ENCODE measurements at regions not wholly inside any gene's neighbourhood (a gene's known extent, or its start where the extent isn't known, plus 50 kb on each side); places are given as distances from the start of the nearest gene placed in this dataset.
A peak's percentile ranks its signal among the peaks of the same experiment; 100 is the strongest.

GRCh38 chr7:22571766-22572165, 71.8 kb upstream of the STEAP1B start:
- H4K20me1 ChIP-seq: no peaks in the 10 kb centered on the region
- no peaks in the 10 kb centered on the region for H3K36me3 ChIP-seq
- H3K9me3 ChIP-seq: no peaks in the 10 kb centered on the region
- H3K27me3 ChIP-seq: no peaks in the 10 kb centered on the region
- no peak overlapping the region for H3K4me2 ChIP-seq
- no peak overlapping the region for H3K9ac ChIP-seq
- no peak for TF ChIP-seq Cebpa-rat (IDR thresholded peaks at IDR 0.05)
- no peak overlapping the region for H3K4me3 ChIP-seq
- peaks cover 22% of the 10 kb centered on the region for H3K4me1 ChIP-seq
- H3K27ac ChIP-seq: no peak overlapping the region

GRCh38 chr7:22569586-22570321, 69.8 kb upstream of the STEAP1B start:
- Histone ChIP-seq H3K4me3 (no peak overlapping the region), H3K9ac (no peak overlapping the region), H3K27me3 (no peaks in the 10 kb centered on the region), H3K36me3 (no peaks in the 10 kb centered on the region), H3K4me1 (peaks cover 30% of the 10 kb centered on the region), H3K9me3 (no peaks in the 10 kb centered on the region), H3K4me2 (peak overlapping the region; percentile 52), H4K20me1 (no peaks in the 10 kb centered on the region), H3K27ac (no peak overlapping the region)
- TF ChIP-seq Cebpa-rat (IDR thresholded peaks at IDR 0.05): no peak

- Histone ChIP-seq H3K27me3 (no peaks in the 10 kb centered on the region), H3K27ac (no peak overlapping the region), H3K4me3 (no peak overlapping the region), H3K4me1 (peaks cover 60% of the 10 kb centered on the region), H3K9me3 (no peaks in the 10 kb centered on the region), H4K20me1 (no peaks in the 10 kb centered on the region), H3K36me3 (no peaks in the 10 kb centered on the region), H3K9ac (no peak overlapping the region), H3K4me2 (no peak overlapping the region)
- no peak for TF ChIP-seq Cebpa-rat (IDR thresholded peaks at IDR 0.05)
Observed at GRCh38 chr7:22566592-22566991, 66.6 kb upstream of the STEAP1B start.

- Histone ChIP-seq H3K9ac (no peak overlapping the region), H3K9me3 (no peaks in the 10 kb centered on the region), H4K20me1 (no peaks in the 10 kb centered on the region), H3K27me3 (no peaks in the 10 kb centered on the region), H3K4me1 (peaks cover 64% of the 10 kb centered on the region), H3K4me2 (peak overlapping the region; percentile 88; the same call in 1 of the 2 replicates), H3K4me3 (no peak overlapping the region), H3K36me3 (no peaks in the 10 kb centered on the region), H3K27ac (no peak overlapping the region)
- no peak for TF ChIP-seq Cebpa-rat (IDR thresholded peaks at IDR 0.05)
Observed at GRCh38 chr7:22566176-22566575, 66.2 kb upstream of the STEAP1B start.

GRCh38 chr7:22565315-22565811, 65.4 kb upstream of the STEAP1B start:
- Histone ChIP-seq H3K9me3 (no peaks in the 10 kb centered on the region), H3K27ac (no peak overlapping the region), H3K4me2 (peak overlapping the region; percentile 88), H3K27me3 (no peaks in the 10 kb centered on the region), H4K20me1 (no peaks in the 10 kb centered on the region), H3K36me3 (no peaks in the 10 kb centered on the region), H3K4me1 (peaks cover 63% of the 10 kb centered on the region), H3K4me3 (no peak overlapping the region), H3K9ac (no peak overlapping the region)
- no peak for TF ChIP-seq Cebpa-rat (IDR thresholded peaks at IDR 0.05)

GRCh38 chr7:22564511-22565045, 64.6 kb upstream of the STEAP1B start:
- Histone ChIP-seq H3K27me3 (no peaks in the 10 kb centered on the region), H4K20me1 (no peaks in the 10 kb centered on the region), H3K4me1 (peaks cover 62% of the 10 kb centered on the region), H3K9me3 (no peaks in the 10 kb centered on the region), H3K27ac (no peak overlapping the region), H3K4me2 (peak overlapping the region; percentile 88), H3K4me3 (no peak overlapping the region), H3K9ac (no peak overlapping the region), H3K36me3 (no peaks in the 10 kb centered on the region)
- no peak for TF ChIP-seq Cebpa-rat (IDR thresholded peaks at IDR 0.05)

- Histone ChIP-seq H3K27ac (no peak overlapping the region), H3K36me3 (no peaks in the 10 kb centered on the region), H3K4me3 (0 out of 2 replicates have a peak overlapping the region, but pooled peaks have one; percentile 25), H3K9me3 (no peaks in the 10 kb centered on the region), H3K4me2 (peak overlapping the region; percentile 88), H3K9ac (peak overlapping the region; percentile 40; the same call in 1 of the 2 replicates), H3K4me1 (peaks cover 64% of the 10 kb centered on the region), H3K27me3 (no peaks in the 10 kb centered on the region), H4K20me1 (no peaks in the 10 kb centered on the region)
- TF ChIP-seq Cebpa-rat (IDR thresholded peaks at IDR 0.05): no peak
Observed at GRCh38 chr7:22563621-22564241, 63.7 kb upstream of the STEAP1B start.

- no peaks in the 10 kb centered on the region for H3K36me3 ChIP-seq
- TF ChIP-seq Cebpa-rat (IDR thresholded peaks at IDR 0.05): no peak
- H3K4me2 ChIP-seq: peak overlapping the region; percentile 88
- no peaks in the 10 kb centered on the region for H3K27me3 ChIP-seq
- H3K4me3 ChIP-seq: 0 out of 2 replicates have a peak overlapping the region, but pooled peaks have one; percentile 25
- no peak overlapping the region for H3K9ac ChIP-seq
- peaks cover 66% of the 10 kb centered on the region for H3K4me1 ChIP-seq
- no peaks in the 10 kb centered on the region for H4K20me1 ChIP-seq
- H3K27ac ChIP-seq: no peak overlapping the region
- H3K9me3 ChIP-seq: no peaks in the 10 kb centered on the region
Observed at GRCh38 chr7:22563032-22563501, 63.1 kb upstream of the STEAP1B start.

GRCh38 chr7:22561895-22562593, 62.1 kb upstream of the STEAP1B start:
- Histone ChIP-seq H3K4me3 (no peak overlapping the region), H3K36me3 (no peaks in the 10 kb centered on the region), H3K27ac (no peak overlapping the region), H3K9me3 (no peaks in the 10 kb centered on the region), H4K20me1 (no peaks in the 10 kb centered on the region), H3K4me1 (peaks cover 76% of the 10 kb centered on the region), H3K9ac (no peak overlapping the region), H3K27me3 (no peaks in the 10 kb centered on the region), H3K4me2 (peak overlapping the region; percentile 88)
- TF ChIP-seq Cebpa-rat (IDR thresholded peaks at IDR 0.05): no peak

Measured in BLaER1 (cell line).